Suprapubic skin (tissue), 4 donors: ENCODE measurements at regions not wholly inside any gene's neighbourhood (a gene's known extent, or its start where the extent isn't known, plus 50 kb on each side); places are given as distances from the start of the nearest gene placed in this dataset.

Experiments
- DNase-seq, 2 donors: peaks; one replicate each; pipeline ENCODE4 v3.0.0-alpha.2; 2019; ENCODE audit warnings: low spot score in 2 of 2
- H3K27ac ChIP-seq: fragments of 200-600 bp; sonication (generic); one replicate; pipeline ENCODE4 v1.5.1; 2019
- H3K27me3 ChIP-seq: fragments of 200-600 bp; sonication (generic); one replicate; pipeline ENCODE4 v1.5.1; 2019
- H3K36me3 ChIP-seq: fragments of 200-600 bp; sonication (generic); one replicate; pipeline ENCODE4 v1.5.1; 2019
- H3K4me1 ChIP-seq: fragments of 200-600 bp; sonication (generic); one replicate; pipeline ENCODE4 v1.5.1; 2019
- H3K4me3 ChIP-seq: fragments of 200-600 bp; sonication (generic); one replicate; pipeline ENCODE4 v1.5.1; 2019; ENCODE audit warnings: mild to moderate bottlenecking
- H3K9me3 ChIP-seq: fragments of 200-600 bp; sonication (generic); one replicate; pipeline ENCODE4 v1.5.1; 2019
- CTCF ChIP-seq, 2 donors: fragments of 200-600 bp in 1 of 2; fragments of 450-650 bp in 1 of 2; sonication (generic) in 1 of 2; IDR thresholded peaks; one replicate each; pipeline ENCODE4 v1.5.1; 2016 to 2019; ENCODE audit warnings: antibody characterized with exemption in 2 of 2, mild to moderate bottlenecking in 1 of 2, moderate library complexity in 1 of 2
- EP300 ChIP-seq: sonication (generic); formaldehyde crosslinking; IDR thresholded peaks from one replicate; pipeline ENCODE4 v1.6.1; 2017; ENCODE audit warnings: antibody characterized with exemption
- POLR2A ChIP-seq, 2 donors: fragments of 450-650 bp; IDR thresholded peaks; one replicate each; pipeline ENCODE4 v1.6.1; 2017; ENCODE audit warnings: antibody characterized with exemption in 2 of 2, mild to moderate bottlenecking in 2 of 2, moderate library complexity in 2 of 2
- POLR2AphosphoS5 ChIP-seq, 3 donors: sonication (generic); formaldehyde crosslinking; IDR thresholded peaks; one replicate each; pipeline ENCODE4 v1.6.1; 2017; ENCODE audit warnings: antibody characterized with exemption in 3 of 3
- WGBS: methylation state at CpG from one replicate; pipeline ENCODE4 v1.1.5; 2018; 5-methylcytosine and 5-hydroxymethylcytosine counted together

DNA sequence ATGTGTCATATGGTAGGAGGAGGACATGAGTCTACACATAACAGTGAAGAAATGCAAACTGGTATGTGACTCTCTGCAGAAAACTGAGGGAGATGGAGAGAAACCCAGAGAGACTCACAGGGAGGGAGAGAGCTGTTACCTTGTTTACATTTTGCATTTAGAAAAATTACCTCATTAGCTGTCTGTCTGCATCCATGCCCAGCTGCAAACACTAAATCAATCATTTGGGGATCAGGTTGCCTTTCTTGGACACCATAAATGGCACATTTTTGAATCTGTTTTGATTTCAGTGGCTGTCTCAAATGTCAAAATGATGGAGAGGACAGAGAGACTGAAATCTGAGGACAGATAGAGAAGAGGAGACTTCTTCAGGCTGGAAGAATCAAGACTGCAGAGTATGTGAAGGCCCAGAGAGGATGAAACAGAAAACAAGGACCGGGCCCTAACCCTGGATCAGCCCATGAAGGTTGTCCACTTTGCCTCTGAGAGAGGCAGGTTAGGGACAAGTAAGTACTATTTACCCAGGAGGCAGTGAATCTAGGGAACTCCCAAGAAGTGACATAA lies 92.2 kb downstream of the UNC5CL start:
- Histone ChIP-seq H3K4me3 (no peak overlapping the region), H3K36me3 (no peaks in the 10 kb centered on the region), H3K27ac (no peak overlapping the region), H3K27me3 (no peaks in the 10 kb centered on the region), H3K9me3 (no peaks in the 10 kb centered on the region), H3K4me1 (no peaks in the 10 kb centered on the region)
- no peak for DNase-seq
- WGBS: 89% methylated on average over 1 of the region's 1 CpG
- TF ChIP-seq POLR2A (IDR thresholded peaks at IDR 0.05) (no peak), CTCF (IDR thresholded peaks at IDR 0.05) (no peak), EP300 (no peak), POLR2AphosphoS5 (IDR thresholded peaks at IDR 0.05) (no peak)

DNA sequence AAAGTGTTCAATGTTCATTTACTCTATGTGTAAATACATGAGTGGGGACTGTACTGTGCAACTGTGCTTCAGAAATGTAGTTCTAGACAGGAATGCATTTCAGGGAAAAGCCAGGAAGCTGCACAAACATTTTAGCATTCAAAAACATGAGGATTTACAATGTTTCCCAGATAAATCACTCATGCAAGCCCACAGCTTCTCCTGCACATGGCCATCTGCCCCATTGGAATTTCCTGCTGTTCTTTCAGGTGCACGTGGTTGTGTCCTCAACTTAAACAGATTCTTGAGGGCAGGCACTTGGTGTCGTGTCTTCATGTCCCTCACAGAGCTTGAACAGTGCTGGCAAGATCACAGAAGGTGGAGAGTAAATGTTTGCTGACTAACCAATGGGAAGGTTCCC lies 101.5 kb downstream of the UNC5CL start:
- DNase-seq: no peak

DNA sequence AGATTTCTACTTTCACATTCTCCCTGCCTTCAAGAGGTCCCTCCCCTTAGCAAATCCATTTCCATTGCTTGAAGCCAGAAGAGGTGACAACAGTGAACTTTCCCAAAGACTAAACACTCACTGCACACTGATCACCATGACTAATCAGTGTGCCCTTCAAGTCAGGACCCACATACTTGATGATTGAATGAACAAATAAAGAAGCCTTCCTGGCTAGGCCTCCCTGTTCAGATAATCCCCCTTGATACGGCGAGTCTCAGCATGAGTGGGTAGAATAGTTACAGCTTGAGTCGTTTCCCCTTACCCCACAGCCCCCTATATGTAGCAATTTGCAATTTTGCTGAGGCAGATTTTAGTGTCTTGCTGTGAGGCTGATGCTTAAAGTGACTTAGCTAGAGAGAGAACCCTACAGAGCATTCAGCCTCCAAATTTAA lies 102.2 kb downstream of the UNC5CL start:
- H3K4me1 ChIP-seq: no peaks in the 10 kb centered on the region
- no peaks in the 10 kb centered on the region for H3K27me3 ChIP-seq
- WGBS: 86% methylated on average over 3 of the region's 3 CpGs
- no peaks in the 10 kb centered on the region for H3K9me3 ChIP-seq
- H3K4me3 ChIP-seq: no peak overlapping the region
- H3K27ac ChIP-seq: no peak overlapping the region
- H3K36me3 ChIP-seq: no peaks in the 10 kb centered on the region
- no peak for TF ChIP-seq CTCF (IDR thresholded peaks at IDR 0.05)
- TF ChIP-seq EP300: no peak
- no peak for TF ChIP-seq POLR2AphosphoS5 (IDR thresholded peaks at IDR 0.05)
- TF ChIP-seq POLR2A (IDR thresholded peaks at IDR 0.05): no peak
- DNase-seq: no peak

More for the DNA sequence above, 101.5 kb downstream of the UNC5CL start:
- no peaks in the 10 kb centered on the region for H3K36me3 ChIP-seq
- no peaks in the 10 kb centered on the region for H3K9me3 ChIP-seq
- WGBS: 64% methylated on average over 2 of the region's 2 CpGs
- no peak for TF ChIP-seq CTCF (IDR thresholded peaks at IDR 0.05)
- no peak for TF ChIP-seq POLR2A (IDR thresholded peaks at IDR 0.05)
- TF ChIP-seq EP300: no peak
- no peak for TF ChIP-seq POLR2AphosphoS5 (IDR thresholded peaks at IDR 0.05)
- H3K4me3 ChIP-seq: no peak overlapping the region
- no peaks in the 10 kb centered on the region for H3K27me3 ChIP-seq
- no peak overlapping the region for H3K27ac ChIP-seq
- no peaks in the 10 kb centered on the region for H3K4me1 ChIP-seq

DNA sequence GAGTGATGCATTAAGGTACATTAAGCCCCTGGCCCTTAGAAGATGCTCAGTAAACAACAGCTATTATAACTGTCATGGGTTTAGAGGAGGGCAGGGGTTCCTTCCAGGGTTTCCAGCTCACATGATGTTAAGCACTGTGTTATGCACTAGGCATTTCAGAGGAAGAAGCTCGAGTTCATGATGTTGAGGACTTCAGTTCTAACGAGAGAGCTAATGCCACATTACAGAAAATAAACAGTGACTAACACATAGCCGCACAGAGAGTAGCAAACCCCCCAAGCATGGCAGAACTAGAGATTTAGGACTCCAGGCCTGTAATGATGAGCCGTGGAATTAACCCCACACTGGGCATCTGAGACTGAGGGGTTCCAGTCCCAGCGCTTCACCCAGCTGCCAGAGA lies 105.2 kb downstream of the UNC5CL start:
- Histone ChIP-seq H3K4me1 (no peaks in the 10 kb centered on the region), H3K36me3 (no peaks in the 10 kb centered on the region), H3K27me3 (no peaks in the 10 kb centered on the region), H3K9me3 (no peaks in the 10 kb centered on the region), H3K4me3 (no peak overlapping the region), H3K27ac (no peak overlapping the region)
- 87% methylated on average over 5 of the region's 5 CpGs for WGBS
- no peak for DNase-seq
- TF ChIP-seq EP300 (no peak), CTCF (IDR thresholded peaks at IDR 0.05) (no peak), POLR2AphosphoS5 (IDR thresholded peaks at IDR 0.05) (no peak)

DNA sequence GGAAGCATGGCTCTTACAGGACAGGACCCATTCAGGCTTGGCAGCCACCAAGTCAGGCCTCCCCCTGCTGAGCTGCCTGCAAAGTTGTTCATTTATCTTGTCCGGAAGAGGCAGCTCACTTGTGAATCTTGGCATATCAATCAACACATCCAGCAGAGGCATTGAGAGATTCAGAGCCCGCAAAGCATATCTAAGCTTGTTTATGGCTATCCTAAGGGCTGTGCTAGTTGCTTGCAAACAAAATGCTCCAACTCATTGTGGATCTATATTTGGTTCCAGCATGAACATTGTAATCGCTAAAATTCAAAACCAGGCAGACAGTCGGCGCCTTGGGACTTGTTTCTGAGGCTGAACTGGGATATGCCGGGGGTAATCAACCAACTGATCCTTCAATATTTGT lies 106.1 kb downstream of the UNC5CL start:
- H3K36me3 ChIP-seq: no peaks in the 10 kb centered on the region
- DNase-seq: no peak
- H3K4me3 ChIP-seq: no peak overlapping the region
- no peaks in the 10 kb centered on the region for H3K4me1 ChIP-seq
- WGBS: 91% methylated on average over 6 of the region's 6 CpGs
- H3K27ac ChIP-seq: no peak overlapping the region
- no peaks in the 10 kb centered on the region for H3K27me3 ChIP-seq
- H3K9me3 ChIP-seq: no peaks in the 10 kb centered on the region
- no peak for TF ChIP-seq CTCF (IDR thresholded peaks at IDR 0.05)
- TF ChIP-seq EP300: no peak
- TF ChIP-seq POLR2AphosphoS5 (IDR thresholded peaks at IDR 0.05): no peak
- no peak for TF ChIP-seq POLR2A (IDR thresholded peaks at IDR 0.05)
